Uterus (tissue), 2 donors: ENCODE measurements at regions not wholly inside any gene's neighbourhood (a gene's known extent, or its start where the extent isn't known, plus 50 kb on each side); places are given as distances from the start of the nearest gene placed in this dataset.

ENCODE experiments used
- CTCF ChIP-seq, 4 experiments: fragments of 200-600 bp in 2 of 4; fragments of 450-650 bp in 2 of 4; sonication (generic) in 2 of 4; IDR thresholded peaks; one replicate each; pipeline ENCODE4 v1.5.1; 2016 to 2019; ENCODE audit warnings: antibody characterized with exemption in 4 of 4, mild to moderate bottlenecking in 2 of 4, moderate library complexity in 1 of 4
- POLR2A ChIP-seq, 2 donors: fragments of 450-650 bp; IDR thresholded peaks; one replicate each; pipeline ENCODE4 v1.6.1; 2016; ENCODE audit warnings: antibody characterized with exemption in 2 of 2, mild to moderate bottlenecking in 1 of 2, moderate library complexity in 1 of 2

DNA sequence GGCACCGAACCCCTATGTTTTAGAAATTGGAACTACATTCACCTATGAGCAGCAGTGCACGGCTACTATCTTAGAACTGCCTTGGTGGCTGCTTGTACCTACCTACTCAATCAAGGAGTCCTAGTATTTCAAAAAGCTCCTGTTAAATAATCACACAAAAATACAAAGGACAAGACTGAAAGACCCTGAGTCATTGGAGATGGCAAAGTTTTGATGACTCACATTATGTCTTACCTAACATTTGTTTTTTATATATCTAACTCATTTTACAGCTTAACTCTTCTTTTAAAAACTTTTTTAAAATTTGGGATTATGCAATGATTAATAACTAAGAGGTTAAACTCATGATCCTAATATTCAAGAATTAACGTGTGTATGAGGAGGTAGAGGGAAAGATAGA is 1206.0 kb upstream of the TMPRSS15 start:
- TF ChIP-seq CTCF (IDR thresholded peaks at IDR 0.05) (no peak), POLR2A (IDR thresholded peaks at IDR 0.05) (no peak)
